ENCODE measurements at regions not wholly inside any gene's neighbourhood (a gene's known extent, or its start where the extent isn't known, plus 50 kb on each side); places are given as distances from the start of the nearest gene placed in this dataset.

DNA sequence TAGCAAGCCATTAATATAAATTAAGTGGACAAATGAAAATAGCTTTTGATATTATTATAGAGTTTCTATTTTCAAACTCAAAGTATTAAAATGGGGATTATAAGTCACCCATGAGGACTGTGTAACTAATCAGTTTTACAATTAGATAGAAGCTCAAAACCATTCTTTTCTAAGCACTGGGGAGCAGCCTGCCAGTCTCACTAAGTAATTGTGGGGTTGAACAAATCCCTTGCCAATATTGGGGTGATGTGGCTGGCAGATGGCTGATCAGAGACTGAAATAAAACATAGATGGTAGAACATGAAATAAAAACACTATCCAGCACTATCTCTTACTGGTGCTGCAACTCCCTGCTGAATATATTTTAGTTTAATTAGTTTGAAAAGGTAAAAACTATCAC is 353.2 kb downstream of the FLRT2 start:
- H3K4me3 ChIP-seq (ENCODE audit: low read depth, low read length): no peak overlapping the region
- TF ChIP-seq CTCF (conservative IDR thresholded peaks at IDR 0.05; ENCODE audit: low read depth, low read length): no peak
- no peak for DNase-seq (ENCODE audit: low read depth)

DNA sequence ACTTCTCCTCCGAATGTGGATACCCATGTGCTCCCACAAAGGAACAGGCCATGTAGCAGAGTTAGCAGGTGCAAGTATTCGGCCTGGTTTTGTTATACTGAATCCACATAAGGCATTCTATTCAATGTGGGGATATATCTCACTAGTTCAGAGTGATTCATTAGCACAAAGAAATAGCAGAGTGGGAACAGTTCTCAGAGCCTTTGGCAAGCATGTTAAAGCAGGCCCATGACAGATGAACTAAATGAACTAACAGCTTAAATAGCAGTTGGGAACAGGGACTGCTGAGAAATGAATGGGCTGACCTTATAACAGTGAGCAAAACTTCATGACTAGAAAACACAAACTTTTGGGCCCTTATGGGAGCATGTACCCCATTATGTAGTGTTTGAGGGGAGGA is 352.0 kb downstream of the FLRT2 start:
- no peak overlapping the region for H3K4me3 ChIP-seq (ENCODE audit: low read depth, low read length)
- no peak for TF ChIP-seq CTCF (conservative IDR thresholded peaks at IDR 0.05; ENCODE audit: low read depth, low read length)
- no peak for DNase-seq (ENCODE audit: low read depth)

- H3K4me3 ChIP-seq (ENCODE audit: low read depth, low read length): no peak overlapping the region
- no peak for TF ChIP-seq CTCF (conservative IDR thresholded peaks at IDR 0.05; ENCODE audit: low read depth, low read length)
- DNase-seq (ENCODE audit: low read depth): no peak
These were observed 348.9 kb downstream of the FLRT2 start for GRCh38 chr14:85878874-85879273.

GRCh38 chr14:85873006-85873405 is 343.1 kb downstream of the FLRT2 start:
- DNase-seq (ENCODE audit: low read depth): no peak
- no peak overlapping the region for H3K4me3 ChIP-seq (ENCODE audit: low read depth, low read length)
- TF ChIP-seq CTCF (conservative IDR thresholded peaks at IDR 0.05; ENCODE audit: low read depth, low read length): no peak

DNA sequence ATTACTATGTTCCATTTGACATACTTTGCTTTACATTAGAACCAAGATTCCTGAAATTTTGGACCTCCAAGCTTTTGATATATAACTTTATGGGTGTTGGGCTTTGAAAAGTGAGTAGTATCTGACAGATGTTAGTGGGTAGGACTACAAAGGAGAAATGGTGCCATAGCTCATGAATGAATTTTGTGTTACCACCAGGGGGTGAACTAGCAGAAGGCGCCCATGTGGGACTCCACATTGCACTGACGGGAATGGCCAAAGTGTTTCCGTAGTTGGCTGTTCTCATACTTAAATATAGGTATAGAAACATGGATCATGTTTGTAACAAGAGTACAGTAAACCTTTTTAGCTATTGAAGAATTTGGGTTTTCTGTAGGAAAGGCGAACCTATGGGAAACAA is 337.5 kb downstream of the FLRT2 start:
- no peak for DNase-seq (ENCODE audit: low read depth)
- TF ChIP-seq CTCF (conservative IDR thresholded peaks at IDR 0.05; ENCODE audit: low read depth, low read length): no peak
- no peak overlapping the region for H3K4me3 ChIP-seq (ENCODE audit: low read depth, low read length)

DNA sequence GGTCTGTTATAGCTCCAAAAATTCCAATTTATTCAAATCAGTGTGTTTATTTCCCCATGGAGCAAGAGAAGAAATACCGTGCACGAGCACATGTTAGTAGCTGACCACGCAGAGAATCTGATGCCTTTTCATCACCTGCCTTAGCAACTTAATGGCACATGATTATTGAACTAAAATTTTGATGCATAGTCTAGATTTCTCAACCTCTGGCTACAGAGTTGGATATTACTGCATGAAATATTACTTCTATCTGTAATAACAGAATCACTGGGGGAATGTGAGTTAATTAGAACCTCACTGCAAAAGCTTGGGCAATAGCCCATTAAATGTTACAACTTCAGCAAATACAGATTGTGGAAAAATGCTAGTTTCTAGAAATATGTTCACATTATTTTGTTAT is 335.8 kb downstream of the FLRT2 start:
- DNase-seq (ENCODE audit: low read depth): no peak
- no peak overlapping the region for H3K4me3 ChIP-seq (ENCODE audit: low read depth, low read length)
- TF ChIP-seq CTCF (conservative IDR thresholded peaks at IDR 0.05; ENCODE audit: low read depth, low read length): no peak

DNA sequence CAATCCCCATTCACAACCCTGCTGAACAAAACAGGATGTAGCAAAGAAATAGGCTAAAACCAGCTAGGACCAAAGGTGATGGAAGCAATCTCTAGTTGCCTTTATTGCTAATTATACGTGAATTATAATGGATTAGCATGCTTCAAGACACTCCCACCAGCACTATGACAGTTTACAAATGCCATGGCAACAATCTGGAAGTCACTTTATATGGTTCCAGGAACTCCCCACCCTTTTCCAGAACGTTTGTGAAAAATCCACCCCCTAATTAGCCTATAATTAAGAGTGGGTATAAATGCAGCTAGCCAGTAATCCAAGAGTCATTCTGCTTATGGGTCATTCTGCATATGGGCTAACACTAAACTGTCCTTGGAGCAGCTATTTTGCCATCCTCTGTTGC is 328.7 kb downstream of the FLRT2 start:
- no peak overlapping the region for H3K4me3 ChIP-seq (ENCODE audit: low read depth, low read length)
- no peak for TF ChIP-seq CTCF (conservative IDR thresholded peaks at IDR 0.05; ENCODE audit: low read depth, low read length)
- no peak for DNase-seq (ENCODE audit: low read depth)
